ENCODE measurements at regions not wholly inside any gene's neighbourhood (a gene's known extent, or its start where the extent isn't known, plus 50 kb on each side); places are given as distances from the start of the nearest gene placed in this dataset.

DNA sequence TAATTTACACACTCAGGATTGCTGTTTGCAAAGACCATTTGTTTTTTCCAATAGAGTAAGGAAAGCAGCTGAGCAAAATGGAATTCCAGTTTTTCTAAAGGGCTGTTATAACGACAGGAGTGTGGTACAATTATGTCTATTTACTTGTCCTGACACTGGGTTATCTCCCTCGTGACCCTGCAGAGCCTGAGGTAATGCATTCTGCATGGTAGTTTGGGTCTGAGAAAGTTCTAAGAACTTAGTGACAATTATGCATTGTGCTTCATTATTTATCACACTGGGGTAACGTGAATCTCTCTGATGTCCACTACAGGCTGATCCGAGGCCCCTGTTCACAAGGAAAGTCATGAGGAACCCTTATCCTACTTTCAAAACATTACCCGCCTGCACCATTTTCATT lies 50.7 kb upstream of the EDNRB start:
- Histone ChIP-seq H3K4me2 (ENCODE audit: insufficient read depth, low read length) (no peak overlapping the region), H3K9me1 (replicated peaks; ENCODE audit: control insufficient read depth, extremely low read depth, insufficient read depth, low read length) (no peaks in the 10 kb centered on the region), H3K79me2 (ENCODE audit: control insufficient read depth, insufficient read depth, low read length) (no peaks in the 10 kb centered on the region), H3K9me3 (replicated peaks; ENCODE audit: control insufficient read depth, insufficient read depth, low read length) (no peaks in the 10 kb centered on the region), H3K27me3 (ENCODE audit: control insufficient read depth in 2 of 2, insufficient read depth in 2 of 2, low read length in 2 of 2) (no peaks in the 10 kb centered on the region), H2AFZ (ENCODE audit: low read depth, low read length) (no peak overlapping the region), H3K27ac (ENCODE audit: insufficient read depth, low read depth, low read length) (no peak overlapping the region), H3K9ac (replicated peaks; ENCODE audit: extremely low read depth, insufficient read depth, low read length) (no peak overlapping the region), H4K20me1 (replicated peaks; ENCODE audit: control insufficient read depth, extremely low read depth, insufficient read depth, low read length) (no peaks in the 10 kb centered on the region), H3K4me3 (replicated peaks in 1 of 3; ENCODE audit: insufficient read depth in 1 of 3, low read depth in 1 of 3, low read length in 3 of 3) (no peak overlapping the region), H3K36me3 (ENCODE audit: control insufficient read depth in 2 of 2, extremely low read depth in 1 of 2, insufficient read depth in 2 of 2, low read length in 2 of 2) (no peaks in the 10 kb centered on the region), H3K4me1 (ENCODE audit: control insufficient read depth, extremely low read depth, insufficient read depth, low read length) (no peaks in the 10 kb centered on the region)
- no TSS peak for BruUV-seq (replicated peaks)
- CTCF ChIA-PET: interaction anchor here (1.1 kb wide), 1 partner anchor 152 kb away, joined by 4 read pairs; no protein-coding TSS in a partner anchor
- DNase-seq (ENCODE audit: low read depth, low spot score): no peak
- TF ChIP-seq MAX (IDR thresholded peaks at IDR 0.05; ENCODE audit: insufficient read depth, insufficient read length) (no peak), POLR2AphosphoS5 (IDR thresholded peaks at IDR 0.05; ENCODE audit: insufficient read depth, low read depth, low read length) (no peak), MYC (IDR thresholded peaks at IDR 0.05; ENCODE audit: low read depth, low read length) (no peak), GATA2 (IDR thresholded peaks at IDR 0.05; ENCODE audit: insufficient read depth, insufficient read length, low read depth, low read length) (no peak), FOS (IDR thresholded peaks at IDR 0.05; ENCODE audit: borderline replicate concordance, insufficient read depth, low read length) (no peak), POLR2A (IDR thresholded peaks at IDR 0.05; ENCODE audit: low read depth, low read length) (no peak), JUN (IDR thresholded peaks at IDR 0.05; ENCODE audit: borderline replicate concordance, insufficient read depth, insufficient read length, low read depth) (no peak), EZH2 (IDR thresholded peaks at IDR 0.05; ENCODE audit: borderline replicate concordance, low read depth, low read length, severe bottlenecking) (no peak)
- TF ChIP-seq, protein P1, sequence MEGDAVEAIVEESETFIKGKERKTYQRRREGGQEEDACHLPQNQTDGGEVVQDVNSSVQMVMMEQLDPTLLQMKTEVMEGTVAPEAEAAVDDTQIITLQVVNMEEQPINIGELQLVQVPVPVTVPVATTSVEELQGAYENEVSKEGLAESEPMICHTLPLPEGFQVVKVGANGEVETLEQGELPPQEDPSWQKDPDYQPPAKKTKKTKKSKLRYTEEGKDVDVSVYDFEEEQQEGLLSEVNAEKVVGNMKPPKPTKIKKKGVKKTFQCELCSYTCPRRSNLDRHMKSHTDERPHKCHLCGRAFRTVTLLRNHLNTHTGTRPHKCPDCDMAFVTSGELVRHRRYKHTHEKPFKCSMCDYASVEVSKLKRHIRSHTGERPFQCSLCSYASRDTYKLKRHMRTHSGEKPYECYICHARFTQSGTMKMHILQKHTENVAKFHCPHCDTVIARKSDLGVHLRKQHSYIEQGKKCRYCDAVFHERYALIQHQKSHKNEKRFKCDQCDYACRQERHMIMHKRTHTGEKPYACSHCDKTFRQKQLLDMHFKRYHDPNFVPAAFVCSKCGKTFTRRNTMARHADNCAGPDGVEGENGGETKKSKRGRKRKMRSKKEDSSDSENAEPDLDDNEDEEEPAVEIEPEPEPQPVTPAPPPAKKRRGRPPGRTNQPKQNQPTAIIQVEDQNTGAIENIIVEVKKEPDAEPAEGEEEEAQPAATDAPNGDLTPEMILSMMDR (IDR thresholded peaks at IDR 0.05; ENCODE audit: extremely low read depth in 1 of 2, insufficient read depth in 1 of 2, low read depth in 1 of 2, low read length in 2 of 2): no peak
- POLR2A ChIA-PET: no interaction called here
- dilution Hi-C loops (cut with MboI; ENCODE audit: extremely low pct_ligation_motif_present, low sequenced_read_pairs): no loop called here
- intact Hi-C loops (cut with micrococcal nuclease): no loop called here
- no peak for FAIRE-seq

Small RNA genes in the stretch of these regions (small RNA-seq; reads per million reads assigned to genes)
- gene RNY3P3 (ENCODE audit: insufficient read depth, insufficient read length, low read depth, low replicate concordance): 0.66 reads per million
